ENCODE measurements at regions not wholly inside any gene's neighbourhood (a gene's known extent, or its start where the extent isn't known, plus 50 kb on each side); places are given as distances from the start of the nearest gene placed in this dataset.
"Not testable (repeated sequence)": the region's sequence is repeated elsewhere in the genome, so short reads cannot be mapped to it uniquely, and the experiment has no call there.

GRCh38 chr14:58987591-58987990 lies 200.9 kb upstream of the DAAM1 start:
- no peaks in the 10 kb centered on the region for H3K4me1 ChIP-seq
- 66 to 75% methylated on average over 3 of the region's 3 CpGs for WGBS, 2 donors
- DNase-seq (no peak), ATAC-seq (no peak)
- no peaks in the 10 kb centered on the region for H3K9me3 ChIP-seq
- H3K27me3 ChIP-seq: no peaks in the 10 kb centered on the region
- H3K27ac ChIP-seq: no peak overlapping the region
- H3K36me3 ChIP-seq (replicated peaks in 1 of 2; ENCODE audit: insufficient read depth in 1 of 2, low read depth in 2 of 2): no peaks in the 10 kb centered on the region
- no peak overlapping the region for H3K4me3 ChIP-seq
- TF ChIP-seq, protein P1, sequence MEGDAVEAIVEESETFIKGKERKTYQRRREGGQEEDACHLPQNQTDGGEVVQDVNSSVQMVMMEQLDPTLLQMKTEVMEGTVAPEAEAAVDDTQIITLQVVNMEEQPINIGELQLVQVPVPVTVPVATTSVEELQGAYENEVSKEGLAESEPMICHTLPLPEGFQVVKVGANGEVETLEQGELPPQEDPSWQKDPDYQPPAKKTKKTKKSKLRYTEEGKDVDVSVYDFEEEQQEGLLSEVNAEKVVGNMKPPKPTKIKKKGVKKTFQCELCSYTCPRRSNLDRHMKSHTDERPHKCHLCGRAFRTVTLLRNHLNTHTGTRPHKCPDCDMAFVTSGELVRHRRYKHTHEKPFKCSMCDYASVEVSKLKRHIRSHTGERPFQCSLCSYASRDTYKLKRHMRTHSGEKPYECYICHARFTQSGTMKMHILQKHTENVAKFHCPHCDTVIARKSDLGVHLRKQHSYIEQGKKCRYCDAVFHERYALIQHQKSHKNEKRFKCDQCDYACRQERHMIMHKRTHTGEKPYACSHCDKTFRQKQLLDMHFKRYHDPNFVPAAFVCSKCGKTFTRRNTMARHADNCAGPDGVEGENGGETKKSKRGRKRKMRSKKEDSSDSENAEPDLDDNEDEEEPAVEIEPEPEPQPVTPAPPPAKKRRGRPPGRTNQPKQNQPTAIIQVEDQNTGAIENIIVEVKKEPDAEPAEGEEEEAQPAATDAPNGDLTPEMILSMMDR (IDR thresholded peaks at IDR 0.05): no peak
- TF ChIP-seq POLR2A (IDR thresholded peaks at IDR 0.05): no peak
- intact Hi-C loops (cut with DNase I): no loop called here

DNA sequence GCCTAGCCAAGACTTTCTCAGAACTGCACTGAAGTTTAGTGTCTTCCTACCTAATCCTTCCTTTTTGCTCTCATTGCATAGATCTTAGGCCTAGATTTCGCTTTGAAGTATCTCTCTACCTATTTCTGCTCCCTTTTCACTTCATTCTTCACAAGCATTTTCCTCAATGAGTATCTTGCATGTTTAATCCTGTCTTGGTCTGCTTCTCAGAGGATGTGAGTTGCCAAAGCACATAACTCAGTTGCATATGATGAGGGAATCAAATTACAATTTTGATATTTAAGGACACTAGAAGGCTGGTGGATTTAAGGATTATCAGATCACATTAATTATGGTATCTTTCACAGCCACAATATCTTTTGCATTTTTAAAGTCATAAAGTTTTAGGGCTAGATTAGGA lies 195.5 kb upstream of the DAAM1 start:
- Histone ChIP-seq H3K36me3 (replicated peaks in 1 of 2; ENCODE audit: insufficient read depth in 1 of 2, low read depth in 2 of 2) (no peaks in the 10 kb centered on the region), H3K4me1 (no peaks in the 10 kb centered on the region), H3K27me3 (no peaks in the 10 kb centered on the region), H3K27ac (no peak overlapping the region), H3K9me3 (no peaks in the 10 kb centered on the region), H3K4me3 (no peak overlapping the region)
- no peak for TF ChIP-seq POLR2A (IDR thresholded peaks at IDR 0.05)
- TF ChIP-seq, protein P1 (IDR thresholded peaks at IDR 0.05): no peak
- ATAC-seq (no peak), DNase-seq (no peak)
- 31 to 64% methylated on average over 1 of the region's 1 CpG for WGBS, 2 donors
- intact Hi-C loops (cut with DNase I): no loop called here

GRCh38 chr14:58994130-58994529 lies 194.3 kb upstream of the DAAM1 start:
- WGBS, 2 donors: 21 to 66% methylated on average over 1 of the region's 1 CpG
- intact Hi-C loops (cut with DNase I): no loop called here

DNA sequence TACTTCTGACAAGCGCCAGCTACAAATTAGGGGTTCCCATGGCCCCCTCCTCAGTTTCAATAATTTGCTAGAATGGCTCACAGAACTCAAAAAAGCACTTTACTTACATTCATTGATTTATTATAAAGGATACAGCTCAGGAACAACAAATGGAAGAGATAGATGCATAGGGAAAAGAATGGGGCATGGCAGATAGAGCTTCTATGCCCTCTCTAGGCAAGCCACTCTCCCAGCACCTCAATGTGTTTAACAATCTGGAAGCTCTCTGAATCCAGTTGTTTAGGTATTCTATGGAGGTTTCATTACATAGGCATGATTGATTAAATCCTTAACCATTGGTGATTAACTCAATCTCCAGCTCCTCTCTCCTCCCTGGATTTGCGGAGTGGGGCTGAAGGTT lies 184.5 kb upstream of the DAAM1 start:
- no peak for ATAC-seq
- DNase-seq: no peak
- intact Hi-C loops (cut with DNase I): no loop called here
- H3K27me3 ChIP-seq: no peaks in the 10 kb centered on the region
- no peaks in the 10 kb centered on the region for H3K9me3 ChIP-seq
- H3K4me1 ChIP-seq: no peaks in the 10 kb centered on the region
- no peaks in the 10 kb centered on the region for H3K36me3 ChIP-seq (replicated peaks in 1 of 2; ENCODE audit: insufficient read depth in 1 of 2, low read depth in 2 of 2)
- no peak overlapping the region for H3K4me3 ChIP-seq
- TF ChIP-seq, protein P1 (IDR thresholded peaks at IDR 0.05): peak in 3 of 7 experiments; percentile 15 to 22 (median 19)
- TF ChIP-seq POLR2A (IDR thresholded peaks at IDR 0.05): no peak
- WGBS, 2 donors: 75 to 78% methylated on average over 2 of the region's 2 CpGs
- no peak overlapping the region for H3K27ac ChIP-seq

More at GRCh38 chr14:58994130-58994529, 194.3 kb upstream of the DAAM1 start:
- DNase-seq: no peak
- Histone ChIP-seq H3K4me3 (no peak overlapping the region), H3K27me3 (no peaks in the 10 kb centered on the region), H3K4me1 (no peaks in the 10 kb centered on the region), H3K27ac (no peak overlapping the region), H3K9me3 (no peaks in the 10 kb centered on the region), H3K36me3 (replicated peaks in 1 of 2; ENCODE audit: insufficient read depth in 1 of 2, low read depth in 2 of 2) (no peaks in the 10 kb centered on the region)
- ATAC-seq: no peak
- TF ChIP-seq, protein P1 (IDR thresholded peaks at IDR 0.05): no peak
- no peak for TF ChIP-seq POLR2A (IDR thresholded peaks at IDR 0.05)

DNA sequence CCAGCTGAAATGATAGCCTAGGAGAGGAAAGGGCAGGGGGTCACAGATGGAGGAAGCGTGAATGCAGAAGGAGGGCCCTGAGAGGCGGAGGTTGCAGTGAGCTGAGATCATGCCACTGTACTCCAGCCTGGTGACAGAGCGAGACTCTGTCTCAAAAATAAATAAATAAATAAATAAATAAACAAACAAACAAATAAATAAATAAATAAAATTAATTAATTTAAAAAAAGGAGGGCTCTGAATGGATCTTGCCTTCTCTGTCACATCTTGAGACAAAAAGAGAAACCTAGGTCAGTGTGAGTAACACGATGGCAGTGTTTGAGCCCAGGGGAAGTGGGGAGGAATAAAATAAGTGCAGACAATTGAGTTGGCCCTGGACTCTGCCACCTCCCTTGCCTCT lies 182.3 kb upstream of the DAAM1 start:
- intact Hi-C loops (cut with DNase I): not testable (repeated sequence)

More for the DNA sequence above, 182.3 kb upstream of the DAAM1 start:
- not testable (repeated sequence) for H3K27me3 ChIP-seq; H3K9me3 ChIP-seq; ATAC-seq; H3K36me3 ChIP-seq (replicated peaks in 1 of 2; ENCODE audit: insufficient read depth in 1 of 2, low read depth in 2 of 2); H3K4me3 ChIP-seq; H3K4me1 ChIP-seq; DNase-seq; H3K27ac ChIP-seq
- WGBS, 2 donors: 70 to 85% methylated on average over 4 of the region's 4 CpGs
